ENCODE measurements at regions not wholly inside any gene's neighbourhood (a gene's known extent, or its start where the extent isn't known, plus 50 kb on each side); places are given as distances from the start of the nearest gene placed in this dataset.

GRCh38 chr14:34113991-34114390 is 163.1 kb upstream of the EGLN3 start:
- Histone ChIP-seq H3K79me2 (ENCODE audit: control insufficient read depth, insufficient read depth, low read length) (no peaks in the 10 kb centered on the region), H2AFZ (ENCODE audit: low read depth, low read length) (no peak overlapping the region), H3K27ac (ENCODE audit: insufficient read depth, low read depth, low read length) (no peak overlapping the region), H3K9ac (replicated peaks; ENCODE audit: extremely low read depth, insufficient read depth, low read length) (no peak overlapping the region), H3K9me3 (replicated peaks; ENCODE audit: control insufficient read depth, insufficient read depth, low read length) (no peaks in the 10 kb centered on the region), H3K9me1 (replicated peaks; ENCODE audit: control insufficient read depth, extremely low read depth, insufficient read depth, low read length) (no peaks in the 10 kb centered on the region), H3K4me1 (ENCODE audit: control insufficient read depth, extremely low read depth, insufficient read depth, low read length) (no peaks in the 10 kb centered on the region), H3K36me3 (ENCODE audit: control insufficient read depth in 2 of 2, extremely low read depth in 1 of 2, insufficient read depth in 2 of 2, low read length in 2 of 2) (no peaks in the 10 kb centered on the region), H3K27me3 (ENCODE audit: control insufficient read depth in 2 of 2, insufficient read depth in 2 of 2, low read length in 2 of 2) (peaks cover 3 to 4% of the 10 kb centered on the region in 2 experiments), H4K20me1 (replicated peaks; ENCODE audit: control insufficient read depth, extremely low read depth, insufficient read depth, low read length) (no peaks in the 10 kb centered on the region), H3K4me3 (replicated peaks in 1 of 3; ENCODE audit: insufficient read depth in 1 of 3, low read depth in 1 of 3, low read length in 3 of 3) (no peak overlapping the region), H3K4me2 (ENCODE audit: insufficient read depth, low read length) (no peak overlapping the region)
- dilution Hi-C loops (cut with MboI; ENCODE audit: extremely low pct_ligation_motif_present, low sequenced_read_pairs), result no loop called here
- intact Hi-C loops (cut with micrococcal nuclease), result no loop called here
- ChIA-PET CTCF (interaction anchor here (0.8 to 2.5 kb wide), 3 partner anchors 15 to 265 kb away, joined by 3 to 6 read pairs (median 3); no protein-coding TSS in a partner anchor), POLR2A (no interaction called here)
- no TSS peak for BruUV-seq (replicated peaks)
- TF ChIP-seq EZH2 (IDR thresholded peaks at IDR 0.05; ENCODE audit: borderline replicate concordance, low read depth, low read length, severe bottlenecking) (no peak), POLR2AphosphoS5 (IDR thresholded peaks at IDR 0.05; ENCODE audit: insufficient read depth, low read depth, low read length) (no peak), POLR2A (IDR thresholded peaks at IDR 0.05; ENCODE audit: low read depth, low read length) (no peak), MAX (IDR thresholded peaks at IDR 0.05; ENCODE audit: insufficient read depth, insufficient read length) (no peak), GATA2 (IDR thresholded peaks at IDR 0.05; ENCODE audit: insufficient read depth, insufficient read length, low read depth, low read length) (no peak), MYC (IDR thresholded peaks at IDR 0.05; ENCODE audit: low read depth, low read length) (no peak), JUN (IDR thresholded peaks at IDR 0.05; ENCODE audit: borderline replicate concordance, insufficient read depth, insufficient read length, low read depth) (no peak), CTCF (IDR thresholded peaks at IDR 0.05; ENCODE audit: extremely low read depth in 1 of 2, insufficient read depth in 1 of 2, low read depth in 1 of 2, low read length in 2 of 2) (no peak), FOS (IDR thresholded peaks at IDR 0.05; ENCODE audit: borderline replicate concordance, insufficient read depth, low read length) (no peak)
- FAIRE-seq (no peak), DNase-seq (ENCODE audit: low read depth, low spot score) (no peak)

Data from endothelial cell of umbilical vein (primary cell).